Mucosa of rectum (tissue), 2 donors: ENCODE measurements at regions not wholly inside any gene's neighbourhood (a gene's known extent, or its start where the extent isn't known, plus 50 kb on each side); places are given as distances from the start of the nearest gene placed in this dataset.
"Not testable (repeated sequence)": the region's sequence is repeated elsewhere in the genome, so short reads cannot be mapped to it uniquely, and the experiment has no call there.

ENCODE experiments used
- H3K27ac ChIP-seq, 2 donors: one replicate each; pipeline ENCODE4 v1.7.0; 2013; ENCODE audit warnings: inconsistent platforms in 2 of 2, low read depth in 2 of 2, low read length in 2 of 2
- H3K27me3 ChIP-seq, 2 donors: one replicate each; pipeline ENCODE4 v1.7.0; 2013; ENCODE audit warnings: low read length in 2 of 2; ENCODE audit not compliant: control insufficient read depth in 2 of 2, insufficient read depth in 2 of 2
- H3K36me3 ChIP-seq, 2 donors: one replicate each; pipeline ENCODE4 v1.7.0; 2013; ENCODE audit warnings: low read length in 2 of 2; ENCODE audit not compliant: control insufficient read depth in 2 of 2, insufficient read depth in 2 of 2
- H3K4me1 ChIP-seq, 2 donors: one replicate each; pipeline ENCODE4 v1.7.0; 2013; ENCODE audit warnings: low read length in 2 of 2, mild to moderate bottlenecking in 1 of 2; ENCODE audit not compliant: control insufficient read depth in 2 of 2, insufficient read depth in 2 of 2
- H3K4me3 ChIP-seq, 2 donors: one replicate each; pipeline ENCODE4 v1.7.0; 2013; ENCODE audit warnings: low read length in 2 of 2
- H3K9ac ChIP-seq, 2 donors: one replicate each; pipeline ENCODE4 v1.7.0; 2013; ENCODE audit warnings: low read length in 2 of 2, low read depth in 1 of 2, mild to moderate bottlenecking in 1 of 2
- H3K9me3 ChIP-seq, 2 donors: one replicate each; pipeline ENCODE4 v1.7.0; 2013; ENCODE audit warnings: low read length in 2 of 2; ENCODE audit not compliant: control insufficient read depth in 2 of 2
- donor health status: healthy.
- donor health status: Normal muscosa, but diverticular disease.

GRCh38 chr12:20099395-20100183 is 268.7 kb upstream of the PDE3A start:
- Histone ChIP-seq H3K9ac (no peak overlapping the region), H3K9me3 (no peaks in the 10 kb centered on the region), H3K4me3 (no peak overlapping the region), H3K4me1 (no peaks in the 10 kb centered on the region), H3K36me3 (no peaks in the 10 kb centered on the region), H3K27ac (no peak overlapping the region), H3K27me3 (no peaks in the 10 kb centered on the region)

GRCh38 chr12:20101046-20101445 is 267.3 kb upstream of the PDE3A start:
- Histone ChIP-seq H3K4me3 (no peak overlapping the region), H3K9ac (no peak overlapping the region), H3K4me1 (no peaks in the 10 kb centered on the region), H3K9me3 (no peaks in the 10 kb centered on the region), H3K36me3 (no peaks in the 10 kb centered on the region), H3K27ac (no peak overlapping the region), H3K27me3 (no peaks in the 10 kb centered on the region)

- no peak overlapping the region for H3K27ac ChIP-seq
- H3K9ac ChIP-seq: no peak overlapping the region
- no peaks in the 10 kb centered on the region for H3K9me3 ChIP-seq
- H3K4me3 ChIP-seq: no peak overlapping the region
- no peaks in the 10 kb centered on the region for H3K36me3 ChIP-seq
- H3K27me3 ChIP-seq: no peaks in the 10 kb centered on the region
- no peaks in the 10 kb centered on the region for H3K4me1 ChIP-seq
Observed at GRCh38 chr12:20105943-20106342, 262.4 kb upstream of the PDE3A start.

GRCh38 chr12:20109676-20110075 is 258.7 kb upstream of the PDE3A start:
- Histone ChIP-seq H3K36me3 (no peaks in the 10 kb centered on the region), H3K27ac (no peak overlapping the region), H3K4me1 (no peaks in the 10 kb centered on the region), H3K4me3 (no peak overlapping the region), H3K9me3 (no peaks in the 10 kb centered on the region), H3K9ac (no peak overlapping the region), H3K27me3 (no peaks in the 10 kb centered on the region)

- H3K4me1 ChIP-seq, H3K9ac ChIP-seq, H3K36me3 ChIP-seq, H3K4me3 ChIP-seq, H3K9me3 ChIP-seq, H3K27me3 ChIP-seq, H3K27ac ChIP-seq: not testable (repeated sequence)
Observed at GRCh38 chr12:20115371-20115770, 253.0 kb upstream of the PDE3A start.

GRCh38 chr12:20119596-20120402 is 248.5 kb upstream of the PDE3A start:
- no peak overlapping the region for H3K9ac ChIP-seq
- H3K36me3 ChIP-seq: no peaks in the 10 kb centered on the region
- no peaks in the 10 kb centered on the region for H3K27me3 ChIP-seq
- H3K9me3 ChIP-seq: no peaks in the 10 kb centered on the region
- no peaks in the 10 kb centered on the region for H3K4me1 ChIP-seq
- no peak overlapping the region for H3K4me3 ChIP-seq
- H3K27ac ChIP-seq: no peak overlapping the region

- H3K4me1 ChIP-seq: no peaks in the 10 kb centered on the region
- H3K9me3 ChIP-seq: no peaks in the 10 kb centered on the region
- no peaks in the 10 kb centered on the region for H3K27me3 ChIP-seq
- H3K4me3 ChIP-seq: no peak overlapping the region
- H3K27ac ChIP-seq: no peak overlapping the region
- no peak overlapping the region for H3K9ac ChIP-seq
- no peaks in the 10 kb centered on the region for H3K36me3 ChIP-seq
Observed at GRCh38 chr12:20120403-20120725, 248.0 kb upstream of the PDE3A start.

- Histone ChIP-seq H3K36me3 (no peaks in the 10 kb centered on the region), H3K4me3 (no peak overlapping the region), H3K27ac (no peak overlapping the region), H3K27me3 (no peaks in the 10 kb centered on the region), H3K9me3 (no peaks in the 10 kb centered on the region), H3K9ac (no peak overlapping the region), H3K4me1 (no peaks in the 10 kb centered on the region)
Observed at GRCh38 chr12:20122274-20122673, 246.1 kb upstream of the PDE3A start.

GRCh38 chr12:20123465-20123864 is 244.9 kb upstream of the PDE3A start:
- no peak overlapping the region for H3K4me3 ChIP-seq
- H3K27me3 ChIP-seq: no peaks in the 10 kb centered on the region
- no peak overlapping the region for H3K9ac ChIP-seq
- H3K9me3 ChIP-seq: no peaks in the 10 kb centered on the region
- no peak overlapping the region for H3K27ac ChIP-seq
- no peaks in the 10 kb centered on the region for H3K4me1 ChIP-seq
- H3K36me3 ChIP-seq: no peaks in the 10 kb centered on the region

GRCh38 chr12:20125276-20125798 is 243.0 kb upstream of the PDE3A start:
- H3K4me1 ChIP-seq: no peaks in the 10 kb centered on the region
- no peaks in the 10 kb centered on the region for H3K36me3 ChIP-seq
- H3K4me3 ChIP-seq: no peak overlapping the region
- H3K27me3 ChIP-seq: no peaks in the 10 kb centered on the region
- no peak overlapping the region for H3K9ac ChIP-seq
- H3K9me3 ChIP-seq: no peaks in the 10 kb centered on the region
- H3K27ac ChIP-seq: no peak overlapping the region
